Epithelial cell of esophagus (primary cell): ENCODE measurements at regions not wholly inside any gene's neighbourhood (a gene's known extent, or its start where the extent isn't known, plus 50 kb on each side); places are given as distances from the start of the nearest gene placed in this dataset.
"Not testable (repeated sequence)": the region's sequence is repeated elsewhere in the genome, so short reads cannot be mapped to it uniquely, and the experiment has no call there.

Source experiments
- DNase-seq: peaks from one replicate; pipeline ENCODE4 v3.0.0; 2010; ENCODE audit warnings: low read depth
- H3K4me3 ChIP-seq: 2 replicates; pipeline ENCODE4 v1.5.1; 2011; ENCODE audit warnings: mild to moderate bottlenecking, low read length, control low read depth
- TF ChIP-seq, protein P1 (sequence below): IDR thresholded peaks from 2 replicates; pipeline ENCODE4 v1.5.1; 2011; ENCODE audit warnings: low read depth, mild to moderate bottlenecking, low read length, control low read depth, inconsistent platforms; ENCODE audit not compliant: insufficient read depth; ENCODE audit errors: missing control alignments

DNA sequence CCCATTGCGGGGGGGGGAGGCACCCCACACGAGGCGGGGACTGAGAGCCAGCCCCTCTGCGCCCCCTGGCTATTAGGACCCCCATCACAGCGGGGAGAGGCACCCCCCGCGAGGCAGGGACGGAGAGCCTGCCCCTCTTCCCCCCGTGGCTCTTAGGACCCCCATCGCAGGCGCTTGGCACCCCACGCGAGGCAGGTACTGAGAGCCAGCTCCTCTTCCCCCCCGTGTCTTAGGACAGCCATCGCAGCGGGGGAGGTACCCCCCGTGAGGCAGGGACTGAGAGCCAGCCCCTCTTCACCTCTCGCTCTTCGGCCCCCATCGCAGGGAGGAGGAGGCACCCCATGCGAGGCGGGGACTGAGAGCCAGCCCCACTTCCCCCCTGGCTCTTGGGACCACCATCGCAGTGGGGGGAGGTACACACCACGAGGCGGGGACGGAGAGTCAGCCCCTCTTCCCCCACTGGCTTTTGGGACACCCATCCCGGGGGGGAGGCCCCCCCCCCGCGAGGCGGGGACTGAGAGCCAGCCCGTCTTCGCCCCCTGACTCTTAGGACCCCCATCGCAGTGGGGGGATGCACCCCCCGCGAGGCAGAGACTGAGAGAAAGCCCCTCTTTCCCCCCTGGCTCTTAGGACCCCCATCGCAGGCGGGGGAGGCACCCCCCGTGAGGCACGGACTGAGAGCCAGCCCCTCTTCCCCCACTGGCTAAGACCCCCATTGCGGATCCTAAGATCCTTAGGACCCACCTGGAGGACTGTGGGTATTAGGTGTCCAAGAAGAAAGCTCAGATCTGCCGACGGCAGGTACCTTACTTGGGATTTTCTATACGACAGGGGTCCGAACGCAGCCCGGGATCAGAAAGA, 198.6 kb upstream of the PZP start:
- no peak overlapping the region for H3K4me3 ChIP-seq
- DNase-seq: no peak
- TF ChIP-seq, protein P1, sequence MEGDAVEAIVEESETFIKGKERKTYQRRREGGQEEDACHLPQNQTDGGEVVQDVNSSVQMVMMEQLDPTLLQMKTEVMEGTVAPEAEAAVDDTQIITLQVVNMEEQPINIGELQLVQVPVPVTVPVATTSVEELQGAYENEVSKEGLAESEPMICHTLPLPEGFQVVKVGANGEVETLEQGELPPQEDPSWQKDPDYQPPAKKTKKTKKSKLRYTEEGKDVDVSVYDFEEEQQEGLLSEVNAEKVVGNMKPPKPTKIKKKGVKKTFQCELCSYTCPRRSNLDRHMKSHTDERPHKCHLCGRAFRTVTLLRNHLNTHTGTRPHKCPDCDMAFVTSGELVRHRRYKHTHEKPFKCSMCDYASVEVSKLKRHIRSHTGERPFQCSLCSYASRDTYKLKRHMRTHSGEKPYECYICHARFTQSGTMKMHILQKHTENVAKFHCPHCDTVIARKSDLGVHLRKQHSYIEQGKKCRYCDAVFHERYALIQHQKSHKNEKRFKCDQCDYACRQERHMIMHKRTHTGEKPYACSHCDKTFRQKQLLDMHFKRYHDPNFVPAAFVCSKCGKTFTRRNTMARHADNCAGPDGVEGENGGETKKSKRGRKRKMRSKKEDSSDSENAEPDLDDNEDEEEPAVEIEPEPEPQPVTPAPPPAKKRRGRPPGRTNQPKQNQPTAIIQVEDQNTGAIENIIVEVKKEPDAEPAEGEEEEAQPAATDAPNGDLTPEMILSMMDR: no peak

DNA sequence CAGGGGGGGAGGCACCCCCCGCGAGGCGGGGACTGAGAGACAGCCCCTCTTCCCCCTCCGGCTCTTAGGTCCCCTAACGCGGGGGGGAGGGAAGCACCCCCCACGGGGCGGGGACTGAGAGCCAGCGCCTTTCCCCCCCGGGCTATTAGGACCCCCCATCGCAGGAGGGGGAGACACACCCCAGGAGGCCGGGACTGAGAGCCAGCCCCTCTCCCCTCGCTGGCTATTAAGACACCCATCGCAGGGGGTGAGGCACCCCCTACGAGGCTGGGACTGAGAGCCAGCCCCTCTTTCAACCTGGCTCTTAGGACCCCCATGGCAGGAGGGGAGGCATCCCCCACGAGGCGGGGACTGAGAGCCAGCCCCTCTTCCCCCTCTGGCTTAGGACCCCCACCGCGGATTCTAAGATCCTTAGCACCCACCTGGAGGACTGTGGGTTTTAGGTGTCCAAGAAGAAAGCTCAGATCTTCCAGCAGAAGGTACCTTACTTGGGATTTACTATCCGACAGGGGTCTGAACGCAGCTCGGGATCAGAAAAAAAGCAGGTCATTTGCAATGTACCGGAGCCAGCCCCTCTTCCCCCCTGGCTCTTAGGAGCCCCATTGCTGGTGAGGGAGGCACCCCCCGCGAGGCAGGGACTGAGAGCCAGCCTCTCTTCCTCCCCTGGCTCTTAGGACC, 197.8 kb upstream of the PZP start:
- no peak overlapping the region for H3K4me3 ChIP-seq
- DNase-seq: no peak
- TF ChIP-seq, protein P1: no peak

DNA sequence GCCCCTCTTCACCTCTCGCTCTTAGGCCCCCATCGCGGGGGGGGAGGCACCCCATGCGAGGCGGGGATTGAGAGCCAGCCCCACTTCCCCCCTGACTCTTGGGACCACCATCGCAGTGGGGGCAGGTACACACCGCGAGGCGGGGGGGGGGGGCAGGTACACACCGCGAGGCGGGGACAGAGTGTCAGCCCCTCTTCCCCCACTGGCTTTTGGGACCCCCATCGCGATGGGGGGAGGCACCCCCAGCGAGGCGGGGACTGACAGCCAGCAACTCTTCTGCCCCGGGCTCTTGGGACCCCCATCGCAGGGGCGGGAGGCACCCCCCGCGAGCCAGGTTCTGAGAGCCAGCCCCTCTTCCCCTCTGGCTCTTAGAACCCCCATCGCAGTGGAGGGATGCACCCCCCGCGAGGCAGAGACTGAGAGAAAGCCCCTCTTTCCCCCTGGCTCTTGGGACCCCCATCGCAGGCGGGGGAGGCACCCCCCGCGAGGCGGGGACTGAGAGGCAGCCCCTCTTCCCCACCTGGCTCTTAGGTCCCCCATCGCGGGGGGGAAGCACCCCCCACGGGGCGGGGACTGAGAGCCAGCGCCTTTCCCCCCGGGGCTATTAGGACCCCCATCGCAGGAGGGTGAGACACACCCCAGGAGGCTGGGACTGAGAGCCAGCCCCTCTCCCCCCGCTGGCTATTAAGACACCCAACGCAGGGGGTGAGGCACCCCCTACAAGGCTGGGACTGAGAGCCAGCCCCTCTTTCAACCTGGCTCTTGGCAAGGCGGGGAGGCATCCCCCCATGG, 196.5 kb upstream of the PZP start:
- no peak overlapping the region for H3K4me3 ChIP-seq
- no peak for DNase-seq
- TF ChIP-seq, protein P1: no peak

DNA sequence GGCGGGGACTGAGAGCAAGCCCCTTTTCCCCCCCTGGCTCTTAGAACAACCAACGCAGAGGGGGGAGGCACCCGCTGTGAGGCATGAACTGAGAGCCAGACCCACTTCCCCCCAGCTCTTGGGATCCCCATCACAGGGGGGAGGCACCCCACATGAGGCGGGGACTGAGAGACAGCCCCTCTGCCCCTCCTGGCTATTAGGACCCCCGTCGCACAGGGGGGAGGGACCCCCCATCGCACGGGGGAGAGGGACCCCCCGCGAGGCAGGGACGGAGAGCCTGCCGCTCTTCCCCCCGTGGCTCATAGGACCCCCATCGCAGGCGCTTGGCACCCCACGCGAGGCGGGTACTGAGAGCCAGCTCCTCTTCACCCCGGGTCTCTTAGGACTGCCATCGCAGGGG, 195.8 kb upstream of the PZP start:
- TF ChIP-seq, protein P1: no peak
- no peak overlapping the region for H3K4me3 ChIP-seq
- DNase-seq: no peak

DNA sequence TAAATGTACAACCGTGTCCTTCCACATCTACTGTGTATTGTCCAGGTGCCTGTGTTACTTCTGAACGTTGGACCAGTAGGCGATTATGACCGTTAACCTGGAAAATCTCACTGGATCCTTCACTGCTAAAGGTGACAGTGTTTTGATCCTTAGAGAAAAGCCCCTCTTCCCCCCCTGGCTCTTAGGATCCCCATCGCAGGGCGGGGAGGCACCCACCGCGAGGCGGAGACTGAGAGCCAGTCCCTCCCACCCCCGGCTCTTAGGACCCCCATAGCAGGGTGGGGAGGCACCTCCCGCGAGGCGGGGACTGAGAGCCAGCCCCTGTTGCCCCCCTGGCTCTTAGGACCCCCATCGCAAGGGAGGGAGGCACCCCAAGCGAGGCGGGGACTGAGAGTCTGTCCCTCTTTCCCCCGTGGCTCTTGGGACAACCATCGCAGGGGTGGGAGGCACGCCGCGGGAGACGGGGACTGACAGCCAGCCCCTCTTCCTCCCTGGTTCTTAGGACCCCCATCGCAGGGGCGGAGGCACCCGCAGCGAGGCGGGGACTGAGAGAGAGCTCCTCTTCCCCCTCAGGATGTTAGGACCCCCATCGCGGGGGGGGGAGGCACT, 194.3 kb upstream of the PZP start:
- DNase-seq, H3K4me3 ChIP-seq: not testable (repeated sequence)

DNA sequence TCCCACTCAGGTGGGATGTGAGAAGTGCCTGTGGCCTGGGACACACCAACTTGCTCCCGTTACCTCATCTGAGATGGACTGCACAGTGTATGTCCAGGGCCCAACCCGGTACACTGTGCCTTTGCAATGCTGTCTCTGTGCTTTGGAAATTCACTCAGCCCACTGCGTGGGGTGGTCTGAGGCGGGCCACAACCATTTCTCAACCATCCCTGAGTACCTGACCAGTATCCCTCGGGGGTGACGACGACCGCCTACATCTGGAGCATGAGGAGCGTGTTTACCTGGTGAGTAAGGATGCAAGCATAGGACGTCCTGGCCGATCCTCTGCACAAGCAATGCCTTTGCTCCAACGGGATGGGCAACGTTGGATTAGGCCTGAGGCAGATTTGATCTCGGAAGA, 188.2 kb upstream of the PZP start:
- not testable (repeated sequence) for H3K4me3 ChIP-seq, DNase-seq

DNA sequence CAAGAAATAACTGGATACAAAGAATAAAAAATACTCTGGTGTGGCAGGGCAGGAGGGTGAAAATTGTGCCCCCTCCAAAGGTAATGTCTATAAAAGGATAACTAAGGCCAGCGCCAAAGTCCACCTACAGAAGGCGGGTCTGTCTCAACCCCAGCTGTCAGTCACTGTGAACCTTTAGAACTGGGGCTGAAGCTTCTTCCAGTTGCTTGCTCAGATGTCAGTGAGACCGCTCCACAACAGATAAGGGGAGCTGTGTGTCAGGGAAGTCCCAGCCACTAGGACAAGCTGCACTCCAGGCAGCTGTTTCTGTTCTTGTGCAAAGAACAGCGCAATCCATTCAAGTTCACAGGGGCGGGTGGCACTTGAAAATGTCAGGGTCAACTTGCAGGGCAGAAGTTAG, 187.0 kb upstream of the PZP start:
- not testable (repeated sequence) for H3K4me3 ChIP-seq, DNase-seq

DNA sequence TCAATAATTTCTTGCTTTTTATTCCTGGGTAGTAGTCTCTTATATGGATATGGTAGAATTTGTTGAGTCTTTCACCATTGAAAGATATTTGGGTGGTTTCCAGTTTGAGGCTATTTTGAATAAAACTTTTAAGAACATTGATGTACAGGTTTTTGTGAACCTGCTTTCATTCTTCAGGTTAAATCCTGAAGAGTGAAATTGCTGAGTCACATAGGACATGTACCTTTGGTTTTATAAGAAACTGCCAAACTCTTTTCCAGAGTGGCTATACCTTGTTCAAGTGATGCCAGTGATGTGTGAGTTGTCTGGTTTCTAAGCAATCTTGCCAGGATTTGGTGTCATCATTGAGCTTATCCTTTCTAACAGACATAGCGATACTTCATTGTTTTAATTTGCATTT, 184.6 kb upstream of the PZP start:
- no peak overlapping the region for H3K4me3 ChIP-seq
- DNase-seq: no peak
- TF ChIP-seq, protein P1: no peak
